Panc1 (cell line): ENCODE measurements at regions not wholly inside any gene's neighbourhood (a gene's known extent, or its start where the extent isn't known, plus 50 kb on each side); places are given as distances from the start of the nearest gene placed in this dataset.

Source experiments
- ATAC-seq: fragments of 200-7000 bp; cut with Tn5 transposase; 2 replicates; pipeline ENCODE4 v1.9.1; 2020; ENCODE audit warnings: mild to moderate bottlenecking, moderate library complexity
- BruUV-seq: library from RNA; stranded (reverse); fragments of 400-500 nt; replicated peaks from 2 replicates; lab custom pipeline; 2021; lab: Mats Ljungman, UMichigan
- CTCF ChIA-PET: fragments of 300-600 bp; sonication (Branson Sonifier 250); formaldehyde crosslinking; loops from one replicate; lab custom pipeline; 2022; ENCODE audit warnings: antibody characterized with exemption; lab: Charles Lee
- POLR2A ChIA-PET: fragments of 300-600 bp; sonication (Branson Sonifier 250); formaldehyde crosslinking; loops from one replicate; lab custom pipeline; 2022; ENCODE audit warnings: antibody characterized with exemption; lab: Charles Lee
- DNase-seq: peaks from one replicate; pipeline ENCODE4 v3.0.0-alpha.2; 2010; ENCODE audit warnings: low read depth, low spot score
- H3K27ac ChIP-seq: 2 replicates; pipeline ENCODE4 v1.5.1; 2011; ENCODE audit warnings: mild to moderate bottlenecking, low read length, inconsistent platforms
- H3K27me3 ChIP-seq: fragments of 200-500 bp; sonication (Bioruptor generic); 2 replicates; pipeline ENCODE4 v1.6.0; 2014; ENCODE audit warnings: low read length, inconsistent platforms; ENCODE audit not compliant: control insufficient read depth, insufficient read depth
- H3K36me3 ChIP-seq: fragments of 200-500 bp; sonication (Bioruptor generic); 2 replicates; pipeline ENCODE4 v1.5.1; 2014; ENCODE audit warnings: inconsistent platforms, mild to moderate bottlenecking, low read length, moderate library complexity; ENCODE audit not compliant: control insufficient read depth, insufficient read depth
- H3K4me1 ChIP-seq: 2 replicates; pipeline ENCODE4 v1.5.1; 2011; ENCODE audit warnings: inconsistent platforms, mild to moderate bottlenecking, low read length, moderate library complexity; ENCODE audit not compliant: control insufficient read depth, insufficient read depth
- H3K4me3 ChIP-seq, 2 experiments: 2 replicates each; pipeline ENCODE4 v1.5.1; 2011 to 2012; ENCODE audit warnings: low read depth in 2 of 2, low read length in 2 of 2, mild to moderate bottlenecking in 2 of 2, inconsistent platforms in 1 of 2, moderate library complexity in 1 of 2
- H3K9me3 ChIP-seq: fragments of 200-500 bp; sonication (Bioruptor generic); 2 replicates; pipeline ENCODE4 v1.5.1; 2014; ENCODE audit warnings: low read depth, mild to moderate bottlenecking, inconsistent platforms, low read length, moderate library complexity; ENCODE audit not compliant: control insufficient read depth, insufficient read depth
- CTCF ChIP-seq: fragments of 450-650 bp; IDR thresholded peaks from 2 replicates; pipeline ENCODE4 v1.5.1; 2017; ENCODE audit warnings: mild to moderate bottlenecking
- POLR2AphosphoS5 ChIP-seq: IDR thresholded peaks from 2 replicates; pipeline ENCODE4 v1.6.1; 2012; ENCODE audit warnings: mild to moderate bottlenecking, low read depth, low read length, moderate library complexity
- SIN3A ChIP-seq: IDR thresholded peaks from 2 replicates; pipeline ENCODE4 v1.6.1; 2012; ENCODE audit warnings: low read depth, mild to moderate bottlenecking, low read length, moderate library complexity, borderline replicate concordance; ENCODE audit not compliant: insufficient read depth
- TCF7L2 ChIP-seq: IDR thresholded peaks from 2 replicates; pipeline ENCODE4 v1.6.1; 2011; ENCODE audit warnings: mild to moderate bottlenecking, low read depth, low read length, inconsistent platforms
- in situ Hi-C: cut with HindIII; loops from 2 replicates; pipeline ENCODE4 v1.10.0; 2016; ENCODE audit warnings: low sequenced_read_pairs, low pct_unique_long_range_greater_than_20kb
- intact Hi-C: fragments of 100-400 bp; cut with micrococcal nuclease; formaldehyde crosslinking; loops from one replicate; pipeline ENCODE4 v1.10.0; 2022; ENCODE audit not compliant: unreplicated experiment
- TF ChIP-seq, protein P1 (sequence below), 2 experiments: IDR thresholded peaks; 2 replicates each; pipeline ENCODE4 v1.6.1; 2011 to 2012; ENCODE audit warnings: low read depth in 2 of 2, control low read depth in 1 of 2, low read length in 1 of 2, mild to moderate bottlenecking in 1 of 2, moderate library complexity in 1 of 2; ENCODE audit not compliant: insufficient read depth in 1 of 2

DNA sequence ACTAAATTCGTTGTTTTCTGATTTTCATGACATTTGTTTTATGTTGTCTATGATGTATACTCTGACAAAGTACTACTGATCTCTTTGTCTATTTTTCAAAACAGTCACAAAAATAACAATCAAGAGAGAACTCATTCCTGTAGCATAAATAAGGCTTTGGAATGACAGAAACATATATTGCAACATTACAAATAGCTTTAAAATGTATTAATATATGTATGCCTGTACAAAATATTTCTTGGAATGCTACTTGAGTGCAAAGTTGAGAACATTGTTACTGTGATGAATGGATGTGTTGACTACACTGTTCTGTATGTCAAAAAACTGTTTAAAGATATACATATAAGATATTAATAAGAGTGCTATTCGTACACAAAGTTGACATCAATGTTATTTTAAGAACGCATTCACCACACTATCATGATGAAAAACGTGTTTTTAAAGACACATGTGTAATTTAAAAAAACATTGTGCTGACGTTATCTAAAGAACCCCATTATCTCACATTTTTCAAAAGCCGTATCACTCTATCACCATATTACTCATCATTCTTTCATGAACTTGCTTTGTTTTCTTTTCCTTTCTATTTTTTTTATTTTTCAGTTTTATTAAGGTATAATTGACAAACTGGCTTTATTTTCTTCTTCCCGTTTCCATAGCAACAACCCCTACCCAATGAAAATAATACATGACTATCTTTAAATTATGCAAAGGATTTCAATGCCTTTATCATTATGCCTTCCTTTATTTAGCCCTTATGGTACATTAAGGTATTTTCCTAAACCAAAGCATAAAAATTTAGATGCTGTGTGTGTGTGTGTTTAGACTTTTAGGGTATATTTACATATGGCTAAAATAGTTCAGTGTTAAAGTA is 918.8 kb downstream of the SLITRK1 start:
- BruUV-seq, result no TSS peak
- no peak for DNase-seq
- Histone ChIP-seq H3K36me3 (no peaks in the 10 kb centered on the region), H3K27me3 (no peaks in the 10 kb centered on the region), H3K4me1 (no peaks in the 10 kb centered on the region), H3K4me3 (no peak overlapping the region), H3K27ac (no peak overlapping the region), H3K9me3 (no peaks in the 10 kb centered on the region)
- no peak for TF ChIP-seq POLR2AphosphoS5
- no peak for TF ChIP-seq TCF7L2
- TF ChIP-seq, protein P1, sequence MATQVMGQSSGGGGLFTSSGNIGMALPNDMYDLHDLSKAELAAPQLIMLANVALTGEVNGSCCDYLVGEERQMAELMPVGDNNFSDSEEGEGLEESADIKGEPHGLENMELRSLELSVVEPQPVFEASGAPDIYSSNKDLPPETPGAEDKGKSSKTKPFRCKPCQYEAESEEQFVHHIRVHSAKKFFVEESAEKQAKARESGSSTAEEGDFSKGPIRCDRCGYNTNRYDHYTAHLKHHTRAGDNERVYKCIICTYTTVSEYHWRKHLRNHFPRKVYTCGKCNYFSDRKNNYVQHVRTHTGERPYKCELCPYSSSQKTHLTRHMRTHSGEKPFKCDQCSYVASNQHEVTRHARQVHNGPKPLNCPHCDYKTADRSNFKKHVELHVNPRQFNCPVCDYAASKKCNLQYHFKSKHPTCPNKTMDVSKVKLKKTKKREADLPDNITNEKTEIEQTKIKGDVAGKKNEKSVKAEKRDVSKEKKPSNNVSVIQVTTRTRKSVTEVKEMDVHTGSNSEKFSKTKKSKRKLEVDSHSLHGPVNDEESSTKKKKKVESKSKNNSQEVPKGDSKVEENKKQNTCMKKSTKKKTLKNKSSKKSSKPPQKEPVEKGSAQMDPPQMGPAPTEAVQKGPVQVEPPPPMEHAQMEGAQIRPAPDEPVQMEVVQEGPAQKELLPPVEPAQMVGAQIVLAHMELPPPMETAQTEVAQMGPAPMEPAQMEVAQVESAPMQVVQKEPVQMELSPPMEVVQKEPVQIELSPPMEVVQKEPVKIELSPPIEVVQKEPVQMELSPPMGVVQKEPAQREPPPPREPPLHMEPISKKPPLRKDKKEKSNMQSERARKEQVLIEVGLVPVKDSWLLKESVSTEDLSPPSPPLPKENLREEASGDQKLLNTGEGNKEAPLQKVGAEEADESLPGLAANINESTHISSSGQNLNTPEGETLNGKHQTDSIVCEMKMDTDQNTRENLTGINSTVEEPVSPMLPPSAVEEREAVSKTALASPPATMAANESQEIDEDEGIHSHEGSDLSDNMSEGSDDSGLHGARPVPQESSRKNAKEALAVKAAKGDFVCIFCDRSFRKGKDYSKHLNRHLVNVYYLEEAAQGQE (IDR thresholded peaks at IDR 0.05; ENCODE audit: insufficient read depth in 1 of 2, low read depth in 2 of 2, low read length in 1 of 2), result no peak
- no peak for TF ChIP-seq SIN3A
- no peak for TF ChIP-seq CTCF
- in situ Hi-C loops, result no loop called here
- intact Hi-C loops, result no loop called here
- ChIA-PET CTCF (no interaction called here), POLR2A (no interaction called here)
- ATAC-seq, result no peak

DNA sequence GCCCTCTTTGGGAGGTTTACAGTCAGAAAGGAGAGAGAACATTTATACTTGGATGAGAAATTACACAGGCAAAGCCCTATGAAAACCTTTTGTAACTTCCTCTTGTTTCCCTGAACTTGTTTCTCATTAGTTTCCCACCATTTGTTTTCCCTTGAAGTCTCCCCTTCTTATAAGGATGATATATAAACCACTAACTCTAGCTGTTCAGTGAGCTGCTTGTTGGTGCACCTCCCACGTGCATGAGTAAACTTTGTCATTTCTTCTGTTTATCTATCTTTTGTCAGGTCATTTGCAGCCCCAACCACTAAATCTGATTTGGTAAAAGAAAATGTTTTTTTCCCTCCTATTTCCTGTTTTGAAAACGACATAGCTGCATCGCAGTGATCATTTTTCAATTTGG is 919.9 kb downstream of the SLITRK1 start:
- ATAC-seq, result no peak
- Histone ChIP-seq H3K4me3 (no peak overlapping the region), H3K9me3 (no peaks in the 10 kb centered on the region), H3K4me1 (no peaks in the 10 kb centered on the region), H3K27me3 (no peaks in the 10 kb centered on the region), H3K36me3 (no peaks in the 10 kb centered on the region), H3K27ac (no peak overlapping the region)
- DNase-seq, result no peak
- ChIA-PET CTCF (no interaction called here), POLR2A (interaction anchor here (0.7 kb wide), 1 partner anchor 94 kb away, joined by 4 read pairs; no protein-coding TSS in a partner anchor)
- TF ChIP-seq POLR2AphosphoS5, result no peak
- TF ChIP-seq TCF7L2, result no peak
- TF ChIP-seq SIN3A, result no peak
- TF ChIP-seq, protein P1 (IDR thresholded peaks at IDR 0.05; ENCODE audit: insufficient read depth in 1 of 2, low read depth in 2 of 2, low read length in 1 of 2), result no peak
- TF ChIP-seq CTCF, result no peak
- in situ Hi-C loops, result no loop called here
- BruUV-seq, result no TSS peak
- intact Hi-C loops, result no loop called here
